ENCODE measurements at regions not wholly inside any gene's neighbourhood (a gene's known extent, or its start where the extent isn't known, plus 50 kb on each side); places are given as distances from the start of the nearest gene placed in this dataset.

- no peak for TF ChIP-seq CTCF (conservative IDR thresholded peaks at IDR 0.05; ENCODE audit: low read length)
- TF ChIP-seq EZH2phosphoT487 (IDR thresholded peaks at IDR 0.05; ENCODE audit: borderline replicate concordance) = no peak
Measured at GRCh38 chr5:174376056-174376455, 330.6 kb downstream of the NSG2 start.

Measured in Loucy (cell line).